NCI-H524 treated with DMSO at 0.1 percent for 48 hours (cell line): ENCODE measurements at regions not wholly inside any gene's neighbourhood (a gene's known extent, or its start where the extent isn't known, plus 50 kb on each side); places are given as distances from the start of the nearest gene placed in this dataset.

Experiments
- DNase-seq: peaks from one replicate; lab custom pipeline; 2025; lab: John Stamatoyannopoulos, UW

DNA sequence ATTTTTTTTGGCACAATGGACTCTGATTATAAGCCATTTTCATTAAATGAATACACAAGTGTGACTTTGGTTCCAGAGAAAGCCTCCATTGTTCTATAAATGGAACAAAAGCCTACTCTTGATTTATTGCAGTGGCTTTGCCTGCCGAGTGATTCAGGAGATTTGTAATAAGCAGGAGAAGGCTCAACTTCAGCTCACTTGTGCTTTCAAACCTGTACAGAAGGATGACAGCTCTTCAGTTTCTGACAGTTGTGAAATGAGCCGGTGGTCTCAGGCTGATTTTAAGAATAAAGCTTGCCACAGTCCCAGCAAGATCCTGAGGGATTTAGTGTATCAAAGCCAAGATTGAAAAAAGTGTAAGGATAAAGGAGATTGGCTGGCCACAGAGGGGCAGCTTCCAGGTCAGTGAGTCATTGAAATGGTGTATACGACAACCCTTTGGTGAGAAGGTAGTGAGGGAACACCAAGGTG, 438.8 kb upstream of the TGFBR2 start:
- no peak for DNase-seq

DNA sequence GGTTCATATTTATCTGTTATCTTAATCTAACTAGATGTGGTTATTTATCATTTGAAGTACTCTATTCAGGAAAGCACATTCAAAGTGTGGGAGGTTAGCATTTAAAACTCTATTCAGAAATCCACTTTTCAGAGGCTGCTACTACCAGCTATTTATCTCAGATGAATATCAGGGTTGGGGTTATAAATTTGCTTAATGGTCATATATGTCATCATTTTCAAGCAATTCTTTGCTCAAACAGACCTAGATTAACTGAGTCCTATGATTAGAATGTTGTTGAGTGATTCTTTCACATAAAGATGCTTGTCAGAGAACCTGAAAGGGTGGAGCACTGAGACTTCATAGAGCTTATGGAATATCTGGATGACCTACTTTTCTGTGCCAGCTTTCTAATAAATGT, 436.9 kb upstream of the TGFBR2 start:
- no peak for DNase-seq

DNA sequence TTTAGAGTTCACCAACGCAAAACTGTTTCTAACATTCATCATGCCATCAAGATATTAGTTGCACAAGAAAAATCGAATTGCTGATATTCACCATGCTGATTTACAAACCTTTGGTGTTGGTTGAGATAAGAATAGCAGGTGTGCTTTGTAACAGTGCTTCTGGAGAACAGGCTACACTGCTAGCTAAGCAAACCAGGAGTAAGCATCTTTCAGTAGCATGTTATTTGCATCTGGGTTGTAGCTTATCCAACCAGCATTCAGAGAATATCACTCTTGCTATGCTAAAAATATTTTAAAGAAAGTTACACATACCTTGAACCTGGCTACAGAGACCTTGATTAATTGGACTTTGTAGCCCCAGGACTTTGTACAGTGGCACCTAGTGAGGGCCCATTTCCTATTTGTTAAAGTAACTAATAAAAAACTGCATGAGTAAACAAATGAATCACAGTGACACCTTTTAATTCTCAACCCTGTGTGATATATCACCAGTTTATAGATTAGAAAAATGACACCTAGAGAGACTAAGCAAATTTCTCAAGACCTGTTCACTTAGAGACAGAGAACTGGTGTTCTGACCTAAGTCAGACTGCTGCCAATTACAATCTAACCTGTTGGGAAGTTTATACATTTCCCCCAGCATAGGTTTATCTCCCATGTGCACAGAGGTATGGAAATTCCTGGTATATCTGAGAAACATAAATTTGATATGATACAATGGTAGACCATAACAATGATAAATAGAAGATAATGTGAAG, 435.5 kb upstream of the TGFBR2 start:
- no peak for DNase-seq

DNA sequence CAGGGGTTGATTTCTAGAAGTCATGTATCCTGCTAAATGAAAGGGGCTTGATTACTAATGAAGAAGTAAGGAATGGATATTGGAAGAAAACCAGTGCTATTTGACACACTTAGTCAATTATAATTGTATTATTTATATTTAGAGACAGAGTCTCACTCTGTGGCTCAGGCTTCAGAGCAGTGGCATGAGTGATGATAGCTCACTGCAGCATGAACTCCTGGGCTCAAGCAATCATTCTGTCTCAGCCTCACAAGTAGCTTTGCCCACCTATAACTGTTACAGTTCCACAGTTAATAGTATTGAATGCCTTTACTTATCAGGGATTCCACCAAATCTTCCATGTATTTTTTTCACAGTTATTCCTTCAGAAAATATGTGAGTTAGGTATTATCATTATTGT, 432.0 kb upstream of the TGFBR2 start:
- DNase-seq = no peak

DNA sequence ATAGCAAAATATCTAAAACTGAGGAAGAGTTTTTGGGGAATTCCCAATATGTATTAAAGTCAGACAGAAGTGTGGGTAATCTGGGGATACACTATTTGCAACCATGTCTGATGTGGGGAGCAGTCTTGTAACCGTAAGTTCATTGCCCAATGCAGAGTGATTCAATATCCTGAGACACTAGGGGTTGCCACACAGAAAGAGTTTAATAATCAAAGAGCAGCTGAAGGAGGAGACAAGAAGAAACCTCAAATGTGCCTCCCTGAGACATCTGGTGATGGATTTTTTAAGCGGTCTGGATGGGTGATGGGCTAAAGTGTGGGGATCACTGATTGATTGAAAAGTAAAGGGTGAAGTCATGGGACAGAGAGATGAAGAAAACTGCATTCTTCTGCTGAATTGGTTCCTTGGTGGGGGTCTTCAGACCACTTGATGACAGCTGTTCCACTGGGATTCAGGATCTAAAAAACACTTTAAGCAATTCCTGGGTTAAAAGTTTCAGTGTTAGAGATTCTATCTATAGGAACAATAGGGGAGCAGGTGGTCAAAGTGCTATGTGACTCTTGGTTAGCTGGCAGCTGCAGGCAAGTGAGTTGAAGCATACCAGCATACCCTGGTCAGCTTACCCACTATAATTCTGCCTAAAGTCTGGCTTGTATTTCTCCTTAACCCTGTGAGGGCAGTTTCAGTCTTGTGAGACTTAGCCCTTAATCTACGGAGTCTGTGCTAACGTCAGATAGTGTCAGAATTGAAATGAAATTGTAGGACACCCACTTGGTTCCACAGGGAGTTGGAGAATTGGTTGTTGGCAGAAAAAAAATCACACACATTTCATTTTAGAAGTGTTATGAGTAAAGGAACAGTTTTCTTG, 425.9 kb upstream of the TGFBR2 start:
- DNase-seq = no peak

DNA sequence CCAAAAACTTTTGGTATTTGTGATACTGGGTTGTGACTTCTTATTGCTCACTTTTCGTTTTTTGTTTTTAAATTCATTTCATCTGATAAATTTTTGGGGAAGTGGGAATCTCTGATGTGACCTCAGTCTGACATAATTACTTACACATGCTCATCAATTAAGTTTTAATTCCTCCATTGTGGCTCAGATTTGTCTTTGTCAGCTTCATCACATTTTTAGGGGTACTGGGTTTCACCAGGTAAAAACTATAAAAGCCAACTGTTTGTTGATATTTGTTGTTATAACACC, 425.3 kb upstream of the TGFBR2 start:
- DNase-seq = no peak

DNA sequence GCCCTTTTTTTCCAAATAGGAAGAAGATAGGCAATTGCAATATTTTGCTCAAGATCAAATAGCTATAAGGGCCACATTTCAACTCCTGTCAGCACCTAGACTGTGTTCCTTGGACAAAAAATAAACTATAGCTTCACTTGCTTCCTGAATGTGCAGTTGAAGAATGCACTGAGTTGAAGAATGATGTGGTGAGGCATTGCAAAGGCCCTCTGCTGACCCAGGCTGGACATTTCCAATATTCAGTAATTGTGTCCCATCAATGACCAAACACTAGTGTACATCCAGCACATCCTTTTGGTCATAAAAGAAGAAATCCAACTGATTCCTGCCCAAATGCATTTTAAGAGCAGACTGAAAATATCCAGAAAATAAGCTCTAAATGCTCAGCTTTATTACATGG, 424.8 kb upstream of the TGFBR2 start:
- DNase-seq = no peak

DNA sequence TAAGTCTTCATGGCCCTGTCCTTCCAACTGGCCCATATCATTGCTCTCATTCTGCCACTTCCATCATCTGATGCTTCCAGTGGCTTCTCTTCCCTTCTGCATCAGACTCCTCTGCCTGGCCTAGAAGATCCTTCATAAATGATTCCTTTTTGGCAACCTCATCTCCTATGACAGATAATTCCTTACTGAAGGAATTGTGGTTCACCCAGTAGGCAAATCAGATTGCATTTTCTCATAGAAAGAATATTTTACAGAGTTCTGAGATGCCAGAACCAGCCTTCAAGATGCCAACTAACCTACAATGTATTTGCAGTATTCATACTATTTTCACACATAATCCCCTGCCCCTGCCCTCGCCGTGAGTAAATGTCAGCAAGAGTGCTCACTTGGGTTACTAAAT, 423.0 kb upstream of the TGFBR2 start:
- DNase-seq = no peak

DNA sequence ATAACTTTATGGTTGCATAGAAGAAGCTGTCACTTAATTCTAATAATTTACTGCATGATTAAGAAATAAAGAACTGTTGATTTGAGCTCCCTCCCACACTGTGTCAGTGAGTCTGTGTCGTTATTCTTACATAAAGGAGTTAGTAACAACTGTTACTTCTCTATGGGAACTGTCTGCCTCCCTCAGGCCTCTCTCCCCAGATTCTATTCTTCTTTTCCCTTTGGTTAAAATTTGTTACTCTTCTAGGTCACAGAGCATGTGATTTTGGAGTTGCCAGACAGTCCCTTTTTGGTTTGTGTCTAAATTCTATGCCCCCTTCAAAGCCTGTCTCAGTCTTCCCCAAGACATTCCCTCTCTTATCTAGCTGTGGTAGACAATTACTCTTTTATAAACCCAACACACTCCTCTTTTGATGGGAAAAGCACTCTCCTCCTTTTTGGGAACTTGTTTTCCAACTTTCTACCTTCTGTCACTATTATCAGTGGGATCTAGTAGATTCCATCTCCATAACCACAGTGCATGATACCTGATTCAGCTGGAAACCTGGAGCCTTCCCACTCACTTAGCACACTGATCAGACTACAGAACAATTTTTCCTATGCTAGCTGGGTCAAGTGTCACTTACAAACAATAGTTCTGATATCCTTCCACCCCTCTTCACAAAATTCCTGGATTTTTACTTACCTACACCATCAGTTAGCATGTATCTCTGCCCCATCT, 422.1 kb upstream of the TGFBR2 start:
- DNase-seq = no peak

DNA sequence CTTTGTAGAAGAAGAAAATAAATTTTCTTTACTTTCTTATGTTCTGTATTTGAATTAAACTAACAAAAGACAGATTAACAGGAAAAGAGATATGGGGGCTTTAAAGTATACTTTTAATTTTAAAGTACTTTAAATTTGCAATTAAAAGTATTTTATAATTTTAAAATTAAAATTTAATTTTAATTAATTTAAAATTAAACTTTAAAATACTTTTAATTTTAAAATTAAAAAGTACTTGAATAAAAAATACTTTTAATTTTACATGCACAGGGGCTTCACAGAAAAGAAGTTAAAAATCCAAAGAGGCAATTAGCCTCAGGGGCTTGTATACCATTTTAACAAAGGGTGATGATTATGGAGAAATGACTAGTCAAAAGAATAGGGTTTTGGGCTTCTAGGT, 420.5 kb upstream of the TGFBR2 start:
- DNase-seq = no peak

DNA sequence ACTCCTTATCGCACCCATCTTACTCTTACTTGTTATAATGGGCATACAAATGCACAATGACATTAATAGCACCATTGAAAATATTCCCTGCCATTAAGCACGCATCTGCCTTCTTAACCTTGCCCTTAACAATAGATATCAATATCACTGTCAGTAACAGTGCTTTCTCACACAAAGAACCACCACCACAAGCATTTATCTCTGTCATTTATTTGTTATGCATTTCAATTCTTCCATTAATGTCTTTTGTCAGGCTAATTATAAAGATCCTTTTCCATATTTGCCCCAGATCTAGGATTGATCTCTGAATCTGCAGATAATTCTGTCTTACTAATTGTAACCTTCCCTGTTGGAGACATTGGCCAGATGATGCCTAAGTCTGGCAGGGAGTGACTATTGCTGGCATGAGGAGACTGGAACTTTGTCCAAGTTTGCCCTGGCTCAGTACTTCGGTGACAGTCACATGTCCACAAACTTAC, 419.6 kb upstream of the TGFBR2 start:
- DNase-seq = no peak

DNA sequence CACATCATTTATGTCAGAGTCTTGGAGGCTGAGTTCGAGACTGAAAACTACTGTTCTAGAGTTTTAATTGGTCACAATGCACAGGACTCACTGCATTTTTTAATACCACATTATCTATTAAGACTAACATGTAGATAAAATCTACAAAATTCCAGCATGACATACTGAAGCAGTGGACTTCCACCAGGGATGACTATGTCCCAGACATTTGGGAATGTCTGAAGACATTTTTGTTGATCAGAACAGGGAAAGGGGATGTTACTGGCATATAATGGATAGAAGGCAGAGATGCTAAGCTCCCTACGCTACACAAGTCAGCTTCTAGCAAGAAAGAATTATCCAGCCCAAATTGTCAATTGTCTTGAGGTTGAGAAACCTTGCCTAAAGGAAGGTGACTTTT, 419.0 kb upstream of the TGFBR2 start:
- no peak for DNase-seq

DNA sequence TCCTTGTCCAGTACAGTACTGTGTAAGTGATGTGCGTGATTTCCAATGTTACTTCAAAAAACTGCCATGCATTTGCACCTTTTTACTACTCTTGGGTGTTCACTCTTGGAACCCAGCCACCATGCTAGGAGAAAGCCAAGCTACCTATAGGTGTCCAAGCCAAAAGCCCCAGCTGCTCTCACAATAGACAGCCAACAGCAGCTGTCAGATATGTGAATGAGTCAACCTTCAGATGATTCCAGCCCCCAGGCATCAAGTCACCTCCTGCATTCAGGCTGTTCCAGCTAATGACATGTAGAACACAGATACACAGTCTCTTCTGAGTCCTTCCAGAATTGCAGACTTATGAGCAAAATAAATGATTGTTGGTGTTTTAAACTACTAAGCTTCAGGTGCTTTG, 417.7 kb upstream of the TGFBR2 start:
- no peak for DNase-seq

DNA sequence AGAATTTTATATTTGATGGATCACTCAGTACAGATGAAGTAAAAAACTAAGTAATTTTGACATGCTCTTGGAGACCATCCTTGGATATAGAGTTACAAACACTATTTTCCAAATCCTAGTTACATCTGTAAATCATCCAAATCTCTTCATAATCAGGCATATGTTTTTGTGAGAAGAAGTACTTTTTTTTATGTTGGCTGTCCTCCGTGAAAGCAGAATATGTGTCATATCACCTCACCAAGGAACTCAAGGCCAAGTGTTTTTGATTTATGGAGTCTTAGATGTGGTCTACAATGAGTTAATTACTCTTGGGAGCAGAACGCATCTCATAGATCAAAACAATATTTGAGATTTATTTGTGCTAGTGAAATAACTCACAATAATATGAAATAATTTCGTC, 416.5 kb upstream of the TGFBR2 start:
- no peak for DNase-seq

DNA sequence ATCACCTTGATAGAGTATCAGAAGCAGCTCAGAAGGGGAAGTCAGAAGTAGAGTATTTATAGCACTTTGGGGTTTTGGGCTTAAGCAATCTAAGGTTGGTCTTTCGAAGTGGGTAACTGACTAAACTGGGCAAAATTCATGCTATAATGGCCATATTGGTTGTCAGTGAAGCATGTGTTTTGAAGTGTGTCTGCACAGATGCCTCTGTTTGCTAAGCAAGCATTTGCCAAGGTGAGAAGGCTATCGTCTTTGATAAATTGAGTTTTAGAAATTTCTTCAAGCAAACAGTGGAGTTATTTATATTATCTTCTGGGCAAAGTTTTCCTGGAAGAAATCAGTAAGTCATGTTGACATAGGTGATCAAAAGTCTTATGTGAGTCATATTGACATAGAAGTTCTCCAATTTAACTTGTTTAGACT, 412.8 kb upstream of the TGFBR2 start:
- DNase-seq = no peak

DNA sequence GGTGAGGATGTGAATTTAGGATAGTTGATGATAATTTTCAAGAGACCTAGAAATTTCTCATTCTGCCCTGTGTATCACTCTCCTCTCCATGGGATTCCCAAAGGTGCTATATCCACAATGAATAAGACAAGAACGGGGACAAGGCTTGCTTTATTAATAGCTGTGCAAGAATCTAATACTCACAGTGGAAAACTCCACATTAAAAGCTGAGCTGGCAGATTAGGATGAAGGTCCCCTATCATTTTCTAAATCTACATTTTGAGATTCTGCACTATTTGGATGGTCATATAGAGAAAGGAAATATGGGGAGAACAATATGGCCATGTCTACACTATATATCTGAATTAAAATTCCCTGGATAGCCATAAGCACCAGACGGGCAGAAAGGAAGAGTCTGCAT, 411.0 kb upstream of the TGFBR2 start:
- DNase-seq = no peak

DNA sequence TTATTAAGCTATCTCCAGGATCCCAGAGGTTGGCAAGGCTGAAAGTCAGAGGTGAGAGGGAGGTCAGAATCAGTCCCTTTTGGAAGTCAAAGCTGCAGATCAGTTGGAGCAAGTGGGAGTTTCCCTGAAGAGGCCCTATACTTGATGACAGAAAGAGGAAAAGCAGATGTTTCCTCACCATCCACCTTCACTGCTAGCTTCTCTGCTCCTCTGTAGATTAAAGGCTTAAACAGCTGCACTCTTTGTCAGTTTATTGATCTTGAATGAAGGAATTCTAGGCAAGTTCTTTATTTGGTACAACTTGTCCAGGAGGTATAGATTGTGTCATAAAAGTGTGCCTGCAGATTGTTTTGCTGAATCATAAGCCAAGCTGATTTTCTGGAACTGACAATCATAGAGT, 408.2 kb upstream of the TGFBR2 start:
- DNase-seq = no peak

DNA sequence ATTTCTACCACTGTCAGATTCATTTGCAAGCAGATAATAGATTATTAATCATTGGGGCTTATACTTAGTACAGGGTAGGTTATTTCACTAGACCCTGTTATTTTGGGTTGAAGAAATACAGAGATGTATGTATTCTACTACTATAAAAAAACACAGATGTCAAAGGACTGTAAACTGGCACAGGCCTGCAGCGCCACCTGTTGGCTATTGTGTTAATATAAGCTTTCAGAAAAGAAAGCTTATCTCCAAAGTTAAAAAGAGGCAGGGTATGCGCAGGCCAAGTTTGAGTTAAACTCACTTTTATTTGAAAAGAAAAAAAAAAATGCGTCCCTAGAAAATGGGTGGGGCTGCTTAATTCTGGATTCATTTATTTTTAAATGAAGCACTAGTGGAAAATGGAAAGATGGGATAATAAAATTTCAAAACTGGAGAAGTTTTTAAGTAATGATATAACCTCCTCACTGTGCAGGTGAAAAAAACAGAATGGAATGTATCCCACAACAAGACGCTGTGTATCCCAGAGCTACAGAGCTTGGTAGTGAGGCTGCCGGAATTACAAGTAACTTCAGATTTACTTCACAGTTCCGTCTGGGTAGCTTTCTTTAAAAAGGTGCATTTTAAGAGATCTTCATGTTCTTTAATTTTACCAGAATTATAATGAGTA, 407.2 kb upstream of the TGFBR2 start:
- DNase-seq = no peak

DNA sequence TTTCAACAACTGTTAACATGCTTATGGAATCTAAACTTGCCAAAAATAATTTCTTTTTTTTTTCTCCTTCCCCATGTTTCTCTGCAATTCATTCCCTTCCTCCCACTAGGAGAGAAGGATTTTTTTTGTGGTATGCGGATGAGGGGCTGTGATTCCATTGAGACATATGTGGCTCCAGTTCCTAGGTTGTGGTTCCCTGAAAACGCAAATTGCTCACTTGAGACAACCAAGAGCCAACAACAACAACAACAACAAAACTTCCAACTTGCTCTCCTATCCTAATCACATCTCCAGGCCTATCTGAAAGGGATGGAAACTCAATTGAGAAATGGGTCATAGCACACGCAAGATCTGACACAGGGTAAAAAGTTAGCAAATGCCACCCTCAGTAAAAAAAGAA, 406.5 kb upstream of the TGFBR2 start:
- DNase-seq = no peak

DNA sequence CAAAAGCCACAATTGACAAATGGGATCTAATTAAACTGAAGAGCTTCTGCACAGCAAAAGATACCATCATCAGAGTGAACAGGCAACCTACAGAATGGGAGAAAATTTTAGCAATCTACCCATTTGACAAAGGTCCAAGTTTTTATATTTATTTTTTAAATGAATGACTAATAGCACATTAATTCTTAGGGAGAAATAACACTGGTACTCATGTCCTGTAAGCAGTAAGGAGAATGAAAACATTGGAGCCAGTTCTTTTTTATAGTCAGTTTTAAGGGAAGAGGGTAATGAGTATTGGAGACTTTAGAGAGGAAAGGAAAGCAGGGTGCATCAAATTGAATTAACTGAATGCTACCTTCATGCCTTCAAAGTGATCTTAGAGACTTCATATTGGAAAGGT, 404.7 kb upstream of the TGFBR2 start:
- no peak for DNase-seq

DNA sequence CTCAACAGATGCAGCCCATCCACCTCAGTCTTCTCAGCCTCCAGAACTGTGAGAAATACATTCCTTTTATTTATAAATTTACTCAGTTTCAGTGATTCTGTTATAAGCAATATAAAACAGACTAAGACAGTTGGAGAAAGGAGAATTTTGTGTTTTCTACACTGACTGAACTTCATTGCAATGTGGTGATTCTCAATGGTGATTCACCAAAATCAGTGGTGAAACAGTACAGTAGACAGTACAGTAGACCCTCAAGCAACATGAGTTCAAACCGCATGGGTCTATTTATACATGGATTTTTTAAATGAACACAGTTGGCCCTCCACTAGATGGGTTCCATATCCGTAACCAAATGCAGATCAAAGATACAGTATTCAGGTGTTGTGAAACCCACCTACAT, 403.1 kb upstream of the TGFBR2 start:
- DNase-seq = no peak

DNA sequence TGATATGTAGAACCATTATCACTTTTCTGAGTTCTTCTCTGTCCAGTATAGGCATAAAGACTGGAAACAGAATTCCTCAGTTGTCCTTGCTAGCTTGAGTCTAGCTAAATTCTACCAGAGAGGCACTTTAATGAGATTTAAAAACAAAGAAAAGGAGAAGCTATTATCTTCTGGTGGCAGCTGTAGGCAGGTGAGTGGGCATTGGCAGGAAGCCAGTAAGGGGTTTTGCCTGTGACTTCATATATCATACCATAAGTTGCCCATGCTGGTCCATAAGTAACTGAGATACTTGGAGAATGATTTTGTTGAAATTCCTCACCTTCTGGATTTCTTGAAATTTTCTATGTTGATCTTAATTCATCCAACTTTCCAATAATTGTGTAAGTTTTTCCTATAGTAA, 402.3 kb upstream of the TGFBR2 start:
- DNase-seq = no peak
